ENCODE measurements at regions not wholly inside any gene's neighbourhood (a gene's known extent, or its start where the extent isn't known, plus 50 kb on each side); places are given as distances from the start of the nearest gene placed in this dataset.

DNA sequence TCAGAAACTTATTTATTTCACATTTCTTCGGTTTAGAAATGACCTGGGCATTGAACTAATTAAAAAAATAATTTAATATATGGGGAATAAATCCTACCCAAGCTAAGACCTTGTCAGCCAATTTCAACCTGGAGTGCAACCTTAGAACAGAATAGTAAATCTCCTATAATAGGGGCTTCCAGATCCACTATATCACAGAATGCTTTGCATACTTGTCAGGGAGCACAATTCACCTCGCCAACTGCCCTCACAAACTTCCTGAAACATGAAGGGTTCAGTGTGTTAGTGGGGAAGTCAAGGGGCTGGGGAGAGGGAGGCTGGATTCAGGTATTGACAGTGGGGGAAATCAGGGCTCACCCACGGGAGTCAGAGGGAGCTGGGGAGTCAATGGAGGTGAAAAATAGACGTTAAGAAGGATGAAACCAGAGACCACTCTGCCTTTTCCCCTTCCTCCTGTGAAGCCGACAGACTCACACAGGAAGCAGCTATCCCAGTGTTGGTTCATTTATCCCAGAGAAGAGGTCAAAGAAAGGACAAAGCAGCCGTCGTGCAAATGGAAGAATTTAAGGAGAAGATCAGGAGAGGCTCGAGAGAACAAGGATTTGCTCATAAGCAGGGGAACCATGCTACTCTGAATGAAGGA lies 453.3 kb downstream of the NUF2 start:
- no peaks in the 10 kb centered on the region for H3K27me3 Mint-ChIP-seq (ENCODE audit: low read depth)
- POLR2A ChIA-PET, result no interaction called here
- H3K4me3 Mint-ChIP-seq, result no peak overlapping the region
- CTCF ChIA-PET, result no interaction called here
- H3K36me3 Mint-ChIP-seq, result peaks cover 14% of the 10 kb centered on the region
- no peak for ATAC-seq
- H3K9me3 Mint-ChIP-seq, result peaks cover 22% of the 10 kb centered on the region
- no peak overlapping the region for H3K27ac Mint-ChIP-seq
- H3K4me1 Mint-ChIP-seq, result peaks cover 9% of the 10 kb centered on the region
- no peak for DNase-seq (ENCODE audit: low spot score)
- TF ChIP-seq OVOL2 (CRISPR knock-in tag; IDR thresholded peaks at IDR 0.05; ENCODE audit: borderline replicate concordance) (no peak), TCF7 (CRISPR knock-in tag; IDR thresholded peaks at IDR 0.05; ENCODE audit: low read depth) (no peak), CBFB (CRISPR knock-in tag; IDR thresholded peaks at IDR 0.05; ENCODE audit: low read depth) (no peak), ZNF219 (CRISPR knock-in tag; IDR thresholded peaks at IDR 0.05; ENCODE audit: borderline replicate concordance) (no peak), ZNF263 (CRISPR knock-in tag; IDR thresholded peaks at IDR 0.05; ENCODE audit: low read depth) (no peak), NR2C2 (CRISPR knock-in tag; IDR thresholded peaks at IDR 0.05) (no peak), SOX15 (CRISPR knock-in tag; IDR thresholded peaks at IDR 0.05) (no peak), MXD4 (CRISPR knock-in tag; IDR thresholded peaks at IDR 0.05; ENCODE audit: borderline replicate concordance) (no peak), RELA (CRISPR knock-in tag; IDR thresholded peaks at IDR 0.05; ENCODE audit: borderline replicate concordance) (no peak), FOXJ3 (CRISPR knock-in tag; IDR thresholded peaks at IDR 0.05; ENCODE audit: borderline replicate concordance) (no peak)
- TF ChIP-seq, protein P1, sequence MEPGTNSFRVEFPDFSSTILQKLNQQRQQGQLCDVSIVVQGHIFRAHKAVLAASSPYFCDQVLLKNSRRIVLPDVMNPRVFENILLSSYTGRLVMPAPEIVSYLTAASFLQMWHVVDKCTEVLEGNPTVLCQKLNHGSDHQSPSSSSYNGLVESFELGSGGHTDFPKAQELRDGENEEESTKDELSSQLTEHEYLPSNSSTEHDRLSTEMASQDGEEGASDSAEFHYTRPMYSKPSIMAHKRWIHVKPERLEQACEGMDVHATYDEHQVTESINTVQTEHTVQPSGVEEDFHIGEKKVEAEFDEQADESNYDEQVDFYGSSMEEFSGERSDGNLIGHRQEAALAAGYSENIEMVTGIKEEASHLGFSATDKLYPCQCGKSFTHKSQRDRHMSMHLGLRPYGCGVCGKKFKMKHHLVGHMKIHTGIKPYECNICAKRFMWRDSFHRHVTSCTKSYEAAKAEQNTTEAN (CRISPR knock-in tag; IDR thresholded peaks at IDR 0.05), result no peak
- TF ChIP-seq, protein P2, sequence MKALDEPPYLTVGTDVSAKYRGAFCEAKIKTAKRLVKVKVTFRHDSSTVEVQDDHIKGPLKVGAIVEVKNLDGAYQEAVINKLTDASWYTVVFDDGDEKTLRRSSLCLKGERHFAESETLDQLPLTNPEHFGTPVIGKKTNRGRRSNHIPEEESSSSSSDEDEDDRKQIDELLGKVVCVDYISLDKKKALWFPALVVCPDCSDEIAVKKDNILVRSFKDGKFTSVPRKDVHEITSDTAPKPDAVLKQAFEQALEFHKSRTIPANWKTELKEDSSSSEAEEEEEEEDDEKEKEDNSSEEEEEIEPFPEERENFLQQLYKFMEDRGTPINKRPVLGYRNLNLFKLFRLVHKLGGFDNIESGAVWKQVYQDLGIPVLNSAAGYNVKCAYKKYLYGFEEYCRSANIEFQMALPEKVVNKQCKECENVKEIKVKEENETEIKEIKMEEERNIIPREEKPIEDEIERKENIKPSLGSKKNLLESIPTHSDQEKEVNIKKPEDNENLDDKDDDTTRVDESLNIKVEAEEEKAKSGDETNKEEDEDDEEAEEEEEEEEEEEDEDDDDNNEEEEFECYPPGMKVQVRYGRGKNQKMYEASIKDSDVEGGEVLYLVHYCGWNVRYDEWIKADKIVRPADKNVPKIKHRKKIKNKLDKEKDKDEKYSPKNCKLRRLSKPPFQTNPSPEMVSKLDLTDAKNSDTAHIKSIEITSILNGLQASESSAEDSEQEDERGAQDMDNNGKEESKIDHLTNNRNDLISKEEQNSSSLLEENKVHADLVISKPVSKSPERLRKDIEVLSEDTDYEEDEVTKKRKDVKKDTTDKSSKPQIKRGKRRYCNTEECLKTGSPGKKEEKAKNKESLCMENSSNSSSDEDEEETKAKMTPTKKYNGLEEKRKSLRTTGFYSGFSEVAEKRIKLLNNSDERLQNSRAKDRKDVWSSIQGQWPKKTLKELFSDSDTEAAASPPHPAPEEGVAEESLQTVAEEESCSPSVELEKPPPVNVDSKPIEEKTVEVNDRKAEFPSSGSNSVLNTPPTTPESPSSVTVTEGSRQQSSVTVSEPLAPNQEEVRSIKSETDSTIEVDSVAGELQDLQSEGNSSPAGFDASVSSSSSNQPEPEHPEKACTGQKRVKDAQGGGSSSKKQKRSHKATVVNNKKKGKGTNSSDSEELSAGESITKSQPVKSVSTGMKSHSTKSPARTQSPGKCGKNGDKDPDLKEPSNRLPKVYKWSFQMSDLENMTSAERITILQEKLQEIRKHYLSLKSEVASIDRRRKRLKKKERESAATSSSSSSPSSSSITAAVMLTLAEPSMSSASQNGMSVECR (CRISPR knock-in tag; IDR thresholded peaks at IDR 0.05; ENCODE audit: borderline replicate concordance), result no peak
- TF ChIP-seq, protein P3, sequence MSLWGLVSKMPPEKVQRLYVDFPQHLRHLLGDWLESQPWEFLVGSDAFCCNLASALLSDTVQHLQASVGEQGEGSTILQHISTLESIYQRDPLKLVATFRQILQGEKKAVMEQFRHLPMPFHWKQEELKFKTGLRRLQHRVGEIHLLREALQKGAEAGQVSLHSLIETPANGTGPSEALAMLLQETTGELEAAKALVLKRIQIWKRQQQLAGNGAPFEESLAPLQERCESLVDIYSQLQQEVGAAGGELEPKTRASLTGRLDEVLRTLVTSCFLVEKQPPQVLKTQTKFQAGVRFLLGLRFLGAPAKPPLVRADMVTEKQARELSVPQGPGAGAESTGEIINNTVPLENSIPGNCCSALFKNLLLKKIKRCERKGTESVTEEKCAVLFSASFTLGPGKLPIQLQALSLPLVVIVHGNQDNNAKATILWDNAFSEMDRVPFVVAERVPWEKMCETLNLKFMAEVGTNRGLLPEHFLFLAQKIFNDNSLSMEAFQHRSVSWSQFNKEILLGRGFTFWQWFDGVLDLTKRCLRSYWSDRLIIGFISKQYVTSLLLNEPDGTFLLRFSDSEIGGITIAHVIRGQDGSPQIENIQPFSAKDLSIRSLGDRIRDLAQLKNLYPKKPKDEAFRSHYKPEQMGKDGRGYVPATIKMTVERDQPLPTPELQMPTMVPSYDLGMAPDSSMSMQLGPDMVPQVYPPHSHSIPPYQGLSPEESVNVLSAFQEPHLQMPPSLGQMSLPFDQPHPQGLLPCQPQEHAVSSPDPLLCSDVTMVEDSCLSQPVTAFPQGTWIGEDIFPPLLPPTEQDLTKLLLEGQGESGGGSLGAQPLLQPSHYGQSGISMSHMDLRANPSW (CRISPR knock-in tag; conservative IDR thresholded peaks at IDR 0.05; ENCODE audit: low read depth), result no peak
- TF ChIP-seq, protein P4, sequence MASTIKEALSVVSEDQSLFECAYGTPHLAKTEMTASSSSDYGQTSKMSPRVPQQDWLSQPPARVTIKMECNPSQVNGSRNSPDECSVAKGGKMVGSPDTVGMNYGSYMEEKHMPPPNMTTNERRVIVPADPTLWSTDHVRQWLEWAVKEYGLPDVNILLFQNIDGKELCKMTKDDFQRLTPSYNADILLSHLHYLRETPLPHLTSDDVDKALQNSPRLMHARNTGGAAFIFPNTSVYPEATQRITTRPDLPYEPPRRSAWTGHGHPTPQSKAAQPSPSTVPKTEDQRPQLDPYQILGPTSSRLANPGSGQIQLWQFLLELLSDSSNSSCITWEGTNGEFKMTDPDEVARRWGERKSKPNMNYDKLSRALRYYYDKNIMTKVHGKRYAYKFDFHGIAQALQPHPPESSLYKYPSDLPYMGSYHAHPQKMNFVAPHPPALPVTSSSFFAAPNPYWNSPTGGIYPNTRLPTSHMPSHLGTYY (CRISPR knock-in tag; IDR thresholded peaks at IDR 0.05), result no peak
- TF ChIP-seq, protein P5, sequence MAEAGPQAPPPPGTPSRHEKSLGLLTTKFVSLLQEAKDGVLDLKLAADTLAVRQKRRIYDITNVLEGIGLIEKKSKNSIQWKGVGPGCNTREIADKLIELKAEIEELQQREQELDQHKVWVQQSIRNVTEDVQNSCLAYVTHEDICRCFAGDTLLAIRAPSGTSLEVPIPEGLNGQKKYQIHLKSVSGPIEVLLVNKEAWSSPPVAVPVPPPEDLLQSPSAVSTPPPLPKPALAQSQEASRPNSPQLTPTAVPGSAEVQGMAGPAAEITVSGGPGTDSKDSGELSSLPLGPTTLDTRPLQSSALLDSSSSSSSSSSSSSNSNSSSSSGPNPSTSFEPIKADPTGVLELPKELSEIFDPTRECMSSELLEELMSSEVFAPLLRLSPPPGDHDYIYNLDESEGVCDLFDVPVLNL (CRISPR knock-in tag; IDR thresholded peaks at IDR 0.05; ENCODE audit: borderline replicate concordance, low read depth), result no peak
- TF ChIP-seq, protein P6, sequence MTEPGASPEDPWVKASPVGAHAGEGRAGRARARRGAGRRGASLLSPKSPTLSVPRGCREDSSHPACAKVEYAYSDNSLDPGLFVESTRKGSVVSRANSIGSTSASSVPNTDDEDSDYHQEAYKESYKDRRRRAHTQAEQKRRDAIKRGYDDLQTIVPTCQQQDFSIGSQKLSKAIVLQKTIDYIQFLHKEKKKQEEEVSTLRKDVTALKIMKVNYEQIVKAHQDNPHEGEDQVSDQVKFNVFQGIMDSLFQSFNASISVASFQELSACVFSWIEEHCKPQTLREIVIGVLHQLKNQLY (CRISPR knock-in tag; IDR thresholded peaks at IDR 0.05), result no peak
- TF ChIP-seq, protein P7, sequence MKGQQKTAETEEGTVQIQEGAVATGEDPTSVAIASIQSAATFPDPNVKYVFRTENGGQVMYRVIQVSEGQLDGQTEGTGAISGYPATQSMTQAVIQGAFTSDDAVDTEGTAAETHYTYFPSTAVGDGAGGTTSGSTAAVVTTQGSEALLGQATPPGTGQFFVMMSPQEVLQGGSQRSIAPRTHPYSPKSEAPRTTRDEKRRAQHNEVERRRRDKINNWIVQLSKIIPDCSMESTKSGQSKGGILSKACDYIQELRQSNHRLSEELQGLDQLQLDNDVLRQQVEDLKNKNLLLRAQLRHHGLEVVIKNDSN (CRISPR knock-in tag; IDR thresholded peaks at IDR 0.05), result no peak
- TF ChIP-seq, protein P8, sequence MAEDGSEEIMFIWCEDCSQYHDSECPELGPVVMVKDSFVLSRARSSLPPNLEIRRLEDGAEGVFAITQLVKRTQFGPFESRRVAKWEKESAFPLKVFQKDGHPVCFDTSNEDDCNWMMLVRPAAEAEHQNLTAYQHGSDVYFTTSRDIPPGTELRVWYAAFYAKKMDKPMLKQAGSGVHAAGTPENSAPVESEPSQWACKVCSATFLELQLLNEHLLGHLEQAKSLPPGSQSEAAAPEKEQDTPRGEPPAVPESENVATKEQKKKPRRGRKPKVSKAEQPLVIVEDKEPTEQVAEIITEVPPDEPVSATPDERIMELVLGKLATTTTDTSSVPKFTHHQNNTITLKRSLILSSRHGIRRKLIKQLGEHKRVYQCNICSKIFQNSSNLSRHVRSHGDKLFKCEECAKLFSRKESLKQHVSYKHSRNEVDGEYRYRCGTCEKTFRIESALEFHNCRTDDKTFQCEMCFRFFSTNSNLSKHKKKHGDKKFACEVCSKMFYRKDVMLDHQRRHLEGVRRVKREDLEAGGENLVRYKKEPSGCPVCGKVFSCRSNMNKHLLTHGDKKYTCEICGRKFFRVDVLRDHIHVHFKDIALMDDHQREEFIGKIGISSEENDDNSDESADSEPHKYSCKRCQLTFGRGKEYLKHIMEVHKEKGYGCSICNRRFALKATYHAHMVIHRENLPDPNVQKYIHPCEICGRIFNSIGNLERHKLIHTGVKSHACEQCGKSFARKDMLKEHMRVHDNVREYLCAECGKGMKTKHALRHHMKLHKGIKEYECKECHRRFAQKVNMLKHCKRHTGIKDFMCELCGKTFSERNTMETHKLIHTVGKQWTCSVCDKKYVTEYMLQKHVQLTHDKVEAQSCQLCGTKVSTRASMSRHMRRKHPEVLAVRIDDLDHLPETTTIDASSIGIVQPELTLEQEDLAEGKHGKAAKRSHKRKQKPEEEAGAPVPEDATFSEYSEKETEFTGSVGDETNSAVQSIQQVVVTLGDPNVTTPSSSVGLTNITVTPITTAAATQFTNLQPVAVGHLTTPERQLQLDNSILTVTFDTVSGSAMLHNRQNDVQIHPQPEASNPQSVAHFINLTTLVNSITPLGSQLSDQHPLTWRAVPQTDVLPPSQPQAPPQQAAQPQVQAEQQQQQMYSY (CRISPR knock-in tag; IDR thresholded peaks at IDR 0.05), result no peak

All from WTC11 (cell line).